ENCODE measurements at regions not wholly inside any gene's neighbourhood (a gene's known extent, or its start where the extent isn't known, plus 50 kb on each side); places are given as distances from the start of the nearest gene placed in this dataset.

GRCh38 chr2:207265869-207266268, 100.1 kb upstream of the KLF7 start:
- Histone ChIP-seq H3K36me3 (ENCODE audit: insufficient read depth, low read length) (no peaks in the 10 kb centered on the region), H3K9me3 (ENCODE audit: insufficient read depth, low read depth, low read length) (no peaks in the 10 kb centered on the region), H2AFZ (ENCODE audit: low read length) (no peak overlapping the region), H3K4me1 (ENCODE audit: insufficient read depth, low read length, poor library complexity, severe bottlenecking) (peaks cover 6% of the 10 kb centered on the region), H3K9me2 (replicated peaks; ENCODE audit: low read depth, low read length) (no peaks in the 10 kb centered on the region), H3K9ac (ENCODE audit: low read depth, low read length, poor library complexity, severe bottlenecking) (no peak overlapping the region), H3K4me3 (ENCODE audit: low read length, poor library complexity, severe bottlenecking) (no peak overlapping the region), H3F3A (ENCODE audit: low read depth) (no peaks in the 10 kb centered on the region), H3K4me2 (ENCODE audit: low read depth, low read length, poor library complexity, severe bottlenecking) (no peak overlapping the region), H3K79me2 (ENCODE audit: insufficient read depth, low read length) (no peaks in the 10 kb centered on the region), H4K20me1 (ENCODE audit: insufficient read depth, low read length, poor library complexity, severe bottlenecking) (no peaks in the 10 kb centered on the region), H3K27me3 (ENCODE audit: insufficient read depth, low read length, poor library complexity, severe bottlenecking) (no peaks in the 10 kb centered on the region)
- TF ChIP-seq EZH2phosphoT487 (IDR thresholded peaks at IDR 0.05; ENCODE audit: borderline replicate concordance) (no peak), CTCF (conservative IDR thresholded peaks at IDR 0.05; ENCODE audit: low read length) (no peak)

- no peak overlapping the region for H3K4me3 ChIP-seq (ENCODE audit: low read length, poor library complexity, severe bottlenecking)
- no peaks in the 10 kb centered on the region for H3K9me2 ChIP-seq (replicated peaks; ENCODE audit: low read depth, low read length)
- no peak for TF ChIP-seq EZH2phosphoT487 (IDR thresholded peaks at IDR 0.05; ENCODE audit: borderline replicate concordance)
- no peak for TF ChIP-seq CTCF (conservative IDR thresholded peaks at IDR 0.05; ENCODE audit: low read length)
- H3K9ac ChIP-seq (ENCODE audit: low read depth, low read length, poor library complexity, severe bottlenecking): no peak overlapping the region
- no peaks in the 10 kb centered on the region for H3K79me2 ChIP-seq (ENCODE audit: insufficient read depth, low read length)
- H4K20me1 ChIP-seq (ENCODE audit: insufficient read depth, low read length, poor library complexity, severe bottlenecking): no peaks in the 10 kb centered on the region
- no peak overlapping the region for H2AFZ ChIP-seq (ENCODE audit: low read length)
- no peaks in the 10 kb centered on the region for H3K27me3 ChIP-seq (ENCODE audit: insufficient read depth, low read length, poor library complexity, severe bottlenecking)
- H3F3A ChIP-seq (ENCODE audit: low read depth): no peaks in the 10 kb centered on the region
- peaks cover 6% of the 10 kb centered on the region for H3K4me1 ChIP-seq (ENCODE audit: insufficient read depth, low read length, poor library complexity, severe bottlenecking)
- no peaks in the 10 kb centered on the region for H3K36me3 ChIP-seq (ENCODE audit: insufficient read depth, low read length)
- H3K9me3 ChIP-seq (ENCODE audit: insufficient read depth, low read depth, low read length): no peaks in the 10 kb centered on the region
- no peak overlapping the region for H3K4me2 ChIP-seq (ENCODE audit: low read depth, low read length, poor library complexity, severe bottlenecking)
Measured at GRCh38 chr2:207266648-207267047, 100.9 kb upstream of the KLF7 start.

GRCh38 chr2:207269038-207269437, 103.3 kb upstream of the KLF7 start:
- H3K9ac ChIP-seq (ENCODE audit: low read depth, low read length, poor library complexity, severe bottlenecking): no peak overlapping the region
- H3K4me2 ChIP-seq (ENCODE audit: low read depth, low read length, poor library complexity, severe bottlenecking): no peak overlapping the region
- H3K4me3 ChIP-seq (ENCODE audit: low read length, poor library complexity, severe bottlenecking): no peak overlapping the region
- TF ChIP-seq EZH2phosphoT487 (IDR thresholded peaks at IDR 0.05; ENCODE audit: borderline replicate concordance) (no peak), CTCF (conservative IDR thresholded peaks at IDR 0.05; ENCODE audit: low read length) (no peak)
- H3K9me3 ChIP-seq (ENCODE audit: insufficient read depth, low read depth, low read length): no peaks in the 10 kb centered on the region
- H3K79me2 ChIP-seq (ENCODE audit: insufficient read depth, low read length): no peaks in the 10 kb centered on the region
- H3K9me2 ChIP-seq (replicated peaks; ENCODE audit: low read depth, low read length): no peaks in the 10 kb centered on the region
- H3K27me3 ChIP-seq (ENCODE audit: insufficient read depth, low read length, poor library complexity, severe bottlenecking): no peaks in the 10 kb centered on the region
- no peak overlapping the region for H2AFZ ChIP-seq (ENCODE audit: low read length)
- no peaks in the 10 kb centered on the region for H4K20me1 ChIP-seq (ENCODE audit: insufficient read depth, low read length, poor library complexity, severe bottlenecking)
- no peaks in the 10 kb centered on the region for H3K36me3 ChIP-seq (ENCODE audit: insufficient read depth, low read length)
- peaks cover 6% of the 10 kb centered on the region for H3K4me1 ChIP-seq (ENCODE audit: insufficient read depth, low read length, poor library complexity, severe bottlenecking)
- no peaks in the 10 kb centered on the region for H3F3A ChIP-seq (ENCODE audit: low read depth)

Measured in Loucy (cell line).